SHP77 treated with DMSO at 0.1 percent for 48 hours (cell line): ENCODE measurements at regions not wholly inside any gene's neighbourhood (a gene's known extent, or its start where the extent isn't known, plus 50 kb on each side); places are given as distances from the start of the nearest gene placed in this dataset.

ENCODE experiments used
- DNase-seq: peaks from one replicate; lab custom pipeline; 2025; lab: John Stamatoyannopoulos, UW

DNA sequence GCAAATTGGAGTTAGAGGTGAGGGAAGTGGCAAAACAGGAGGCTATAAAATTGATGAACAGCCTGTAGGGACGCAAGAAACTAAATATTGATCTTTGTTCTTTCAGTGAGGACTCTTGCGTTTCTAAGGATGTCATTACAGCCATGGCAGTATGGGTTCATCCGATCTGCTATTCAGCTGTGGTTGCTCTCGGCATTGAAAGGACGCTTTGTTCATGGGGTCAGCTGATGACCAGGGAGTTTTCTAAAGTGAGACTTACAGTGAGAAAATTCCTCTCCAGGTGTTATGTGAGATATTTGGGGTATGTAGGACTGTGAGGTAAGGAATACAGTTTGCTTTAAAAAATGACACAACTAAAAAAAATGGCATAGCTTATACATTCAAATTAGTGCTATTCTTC, 52.7 kb upstream of the PELI1 start:
- DNase-seq, result no peak

DNA sequence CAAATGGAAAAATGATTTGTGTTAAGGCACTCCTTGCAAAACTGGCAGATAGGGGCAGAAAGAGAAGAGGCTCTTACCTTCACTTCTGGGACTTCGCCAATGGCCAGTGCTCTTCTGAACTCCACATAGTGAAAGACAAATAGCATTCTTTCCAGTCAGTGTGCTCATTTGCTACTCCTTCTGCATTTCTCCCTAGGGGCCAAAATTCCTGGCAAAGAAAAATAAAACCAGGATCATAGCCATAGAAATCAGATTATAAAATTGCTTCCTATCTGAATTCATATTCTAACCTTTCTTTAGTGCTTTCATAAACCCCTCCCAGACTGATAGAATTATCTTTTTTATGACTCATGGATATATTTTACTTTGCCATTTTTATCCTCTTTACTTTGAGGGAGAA, 56.9 kb upstream of the PELI1 start:
- no peak for DNase-seq

GRCh38 chr2:64202206-64202845, 58.1 kb upstream of the PELI1 start:
- no peak for DNase-seq

DNA sequence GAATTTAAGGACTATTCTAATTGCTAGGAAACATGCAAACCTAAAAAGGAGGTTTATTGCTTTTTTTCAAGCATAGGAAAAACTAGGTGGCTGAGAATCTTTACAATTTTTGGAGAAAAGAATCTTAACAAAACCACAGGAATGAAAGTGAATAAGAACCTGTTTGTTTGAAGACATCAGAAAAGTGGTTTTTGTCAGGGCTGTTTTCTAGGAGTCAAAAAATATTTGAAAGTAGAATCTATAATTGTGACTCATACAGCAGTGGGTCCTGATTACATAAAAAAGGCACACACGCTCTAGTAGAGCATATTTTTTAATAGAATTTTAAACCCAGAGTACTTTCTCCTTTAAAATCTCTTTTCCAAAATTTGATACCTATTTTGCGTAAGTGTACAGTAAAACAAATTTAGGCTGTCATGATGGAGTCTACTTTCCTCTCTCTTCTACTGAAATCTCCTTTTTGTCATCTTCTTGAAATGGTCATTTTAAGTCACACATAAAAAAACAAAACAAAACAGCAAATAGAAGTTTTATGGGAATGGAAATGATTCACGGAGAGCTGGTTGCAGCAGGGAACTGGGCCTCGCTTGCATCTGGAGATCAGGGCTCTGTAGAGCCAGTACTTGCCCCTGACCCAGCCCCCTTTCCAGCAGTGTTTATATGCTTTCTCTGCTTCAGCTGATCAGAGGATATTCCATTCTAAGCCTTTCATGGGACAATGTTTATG, 59.1 kb upstream of the PELI1 start:
- no peak for DNase-seq

DNA sequence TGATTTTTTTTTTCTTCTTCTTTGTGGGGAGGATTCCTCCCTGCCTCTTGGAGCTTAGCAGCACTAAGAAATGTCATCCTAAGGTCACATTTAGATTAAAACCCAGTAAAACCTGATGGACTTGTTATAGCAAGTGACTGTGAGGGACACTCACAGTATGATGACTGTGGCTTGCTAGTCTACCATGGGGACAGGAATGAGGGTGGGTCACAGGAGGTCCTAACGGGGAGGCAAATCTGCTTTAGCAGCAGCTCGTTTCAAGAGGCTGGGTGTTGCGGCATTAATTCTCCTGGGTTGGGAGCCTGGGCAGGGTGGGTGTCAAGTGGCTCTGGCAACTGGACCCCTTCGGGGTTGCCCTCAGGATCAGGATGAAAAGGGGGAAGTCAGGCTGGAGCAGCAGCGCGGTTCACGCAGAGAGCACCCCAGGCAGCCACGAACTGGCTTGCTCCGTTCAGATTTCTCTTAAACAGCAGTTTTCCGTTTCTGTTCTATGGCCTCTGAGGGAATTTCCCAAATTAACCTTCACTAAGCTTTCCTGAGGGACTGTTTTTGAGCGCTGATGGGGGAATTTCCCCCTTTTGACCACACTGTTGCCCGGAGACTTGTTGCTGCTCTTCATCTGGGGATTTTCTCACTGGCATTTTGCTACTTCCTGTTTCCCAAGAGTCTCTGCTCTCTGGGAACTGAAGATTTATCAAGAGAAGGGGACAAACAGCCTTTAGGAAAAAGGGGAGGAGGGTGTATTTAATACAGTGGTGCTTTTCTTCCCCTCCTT, 59.8 kb upstream of the PELI1 start:
- no peak for DNase-seq

DNA sequence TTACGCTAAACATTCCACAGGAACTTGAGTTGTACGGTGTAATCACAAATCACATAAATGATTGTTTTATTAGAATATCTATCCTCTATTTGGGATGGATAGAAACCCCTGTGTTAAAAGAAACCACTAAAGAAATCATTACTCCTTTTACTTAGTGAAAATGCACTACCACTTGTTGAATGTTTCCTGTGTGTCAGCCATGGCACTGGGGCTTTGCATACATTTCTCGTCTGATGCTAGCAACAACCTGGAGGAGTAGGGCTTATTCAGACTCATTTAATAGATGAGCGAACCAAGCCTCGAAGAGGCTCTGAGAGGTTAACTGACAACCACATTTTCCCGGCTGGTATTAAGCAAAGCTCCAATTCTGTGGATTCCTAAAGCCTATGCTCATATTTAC, 60.5 kb upstream of the PELI1 start:
- no peak for DNase-seq

GRCh38 chr2:64205415-64205814, 61.2 kb upstream of the PELI1 start:
- DNase-seq, result no peak

DNA sequence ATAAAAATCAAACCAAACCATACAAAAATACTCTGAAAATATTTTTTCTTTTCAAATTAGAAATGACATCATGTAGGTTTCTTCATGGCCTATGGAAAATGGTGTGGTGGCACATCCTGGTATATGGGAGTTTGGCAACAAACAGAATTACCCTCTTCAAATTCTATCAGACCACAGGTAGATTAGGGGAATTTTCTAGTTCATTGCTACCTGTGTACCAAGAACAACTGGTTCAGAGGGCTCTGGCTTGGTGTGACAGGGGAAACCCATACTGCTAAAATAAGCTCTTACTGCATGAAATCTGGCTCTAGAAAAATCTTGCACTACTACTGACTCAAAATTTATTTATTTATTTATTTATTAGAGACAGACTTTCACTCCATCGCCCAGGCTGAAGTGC, 63.4 kb upstream of the PELI1 start:
- DNase-seq, result no peak

- DNase-seq, result no peak
Observed at GRCh38 chr2:64210816-64211215, 66.6 kb upstream of the PELI1 start.

- DNase-seq, result no peak
Observed at GRCh38 chr2:64211276-64211921, 67.2 kb upstream of the PELI1 start.

DNA sequence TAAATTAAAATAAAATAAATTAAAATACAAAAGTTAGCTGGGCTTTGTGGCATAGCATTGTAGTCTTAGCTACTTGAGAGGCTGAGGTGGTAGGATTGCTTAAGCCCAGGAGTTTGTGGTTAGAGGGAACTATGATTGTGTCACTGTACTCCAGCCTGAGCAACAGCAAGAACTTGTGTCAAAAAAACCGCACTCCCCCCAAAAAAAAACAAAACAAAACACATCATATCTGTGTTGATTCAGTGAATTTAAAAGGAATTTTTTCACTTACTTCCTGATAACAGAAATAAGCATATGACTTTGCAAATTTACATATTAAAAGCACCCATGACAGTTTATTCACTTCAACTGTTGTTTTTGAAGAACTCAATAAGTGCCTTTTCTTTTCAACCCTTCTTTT, 68.1 kb upstream of the PELI1 start:
- no peak for DNase-seq

DNA sequence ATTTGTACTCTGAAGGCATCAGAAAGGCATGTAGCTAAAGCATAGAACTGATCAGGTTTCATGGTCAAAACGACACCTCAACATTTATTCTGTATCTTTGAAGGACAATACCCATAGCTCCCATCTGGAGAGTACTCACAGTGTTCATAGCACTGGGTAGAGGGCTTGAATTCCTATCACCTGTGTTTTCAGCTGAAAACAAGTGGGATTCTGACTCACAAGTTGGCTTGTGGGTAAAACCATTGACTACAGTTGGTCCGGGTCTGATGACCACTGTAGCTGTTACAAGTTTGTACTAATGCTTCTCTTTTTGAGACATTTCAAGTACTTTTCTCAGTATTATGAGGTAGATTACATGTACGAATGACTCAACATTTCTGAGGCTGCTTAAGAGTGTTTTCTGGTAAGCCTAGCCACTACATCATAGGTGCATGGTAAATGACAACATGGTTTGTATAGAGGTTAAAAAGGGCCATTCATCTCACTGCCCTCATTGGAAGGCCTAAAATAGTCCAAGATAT, 68.6 kb upstream of the PELI1 start:
- DNase-seq, result no peak

GRCh38 chr2:64213532-64214275, 69.5 kb upstream of the PELI1 start:
- peak; percentile 64 for DNase-seq

DNA sequence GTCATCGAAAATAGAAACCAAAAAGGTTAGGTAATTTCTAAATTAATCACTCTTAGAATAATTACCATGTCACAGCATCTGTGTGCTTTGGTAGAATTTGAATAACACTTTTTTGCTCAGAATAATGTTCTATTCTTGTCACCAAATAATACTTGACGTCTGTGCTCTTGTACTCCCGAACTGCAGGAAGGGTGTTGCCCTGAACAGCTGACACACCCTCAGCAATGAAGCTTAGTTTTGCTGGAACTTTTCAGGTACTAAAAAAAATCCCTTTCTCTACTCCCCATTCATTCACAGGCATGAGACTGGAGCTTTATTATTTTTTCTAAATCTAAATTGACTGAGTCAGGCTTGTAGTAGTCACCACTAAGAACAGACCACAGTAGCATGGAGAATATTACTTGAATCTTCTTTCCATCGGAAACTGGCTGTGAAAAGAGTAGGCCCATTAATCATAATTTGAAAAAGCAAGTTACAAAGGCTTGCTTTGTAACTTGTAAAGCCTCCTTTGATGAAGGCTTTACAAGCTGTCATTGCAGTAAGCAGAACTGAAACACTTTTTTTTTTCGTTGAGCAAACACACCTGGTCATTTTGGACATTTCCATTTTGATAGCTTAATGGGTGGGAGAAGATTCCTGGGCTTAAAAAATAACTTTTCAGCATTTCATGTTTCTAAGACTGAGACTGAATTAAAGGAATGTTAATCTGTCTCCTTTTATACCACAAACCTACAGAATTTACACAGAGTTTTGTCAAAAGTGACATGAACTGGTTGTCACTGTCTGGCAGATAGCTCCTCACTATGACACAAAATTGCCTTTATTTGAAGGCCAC, 70.3 kb upstream of the PELI1 start:
- DNase-seq, result no peak

- DNase-seq, result no peak
Observed at GRCh38 chr2:64217198-64217869, 73.1 kb upstream of the PELI1 start.

GRCh38 chr2:64218137-64218802, 74.0 kb upstream of the PELI1 start:
- DNase-seq, result no peak

GRCh38 chr2:64219149-64219548, 74.9 kb upstream of the PELI1 start:
- no peak for DNase-seq

DNA sequence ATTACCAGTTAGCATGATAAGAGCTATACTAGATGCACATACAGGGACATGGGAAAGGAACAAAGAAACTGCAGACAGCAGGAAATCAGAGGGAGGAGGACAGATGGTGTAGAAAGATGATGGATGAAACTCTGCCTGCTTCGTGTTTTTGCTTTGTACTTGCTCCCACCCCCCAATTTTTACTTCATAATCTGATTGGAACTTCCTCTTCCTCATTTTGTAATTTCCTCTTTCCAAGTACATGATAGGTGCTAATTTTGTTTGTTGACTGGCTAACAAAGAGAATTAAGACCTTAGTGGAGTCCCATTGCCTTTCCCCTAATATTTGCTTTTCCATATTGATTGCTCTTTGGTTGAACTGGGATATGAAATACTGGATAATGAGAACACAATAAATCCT, 76.0 kb upstream of the PELI1 start:
- no peak for DNase-seq

DNA sequence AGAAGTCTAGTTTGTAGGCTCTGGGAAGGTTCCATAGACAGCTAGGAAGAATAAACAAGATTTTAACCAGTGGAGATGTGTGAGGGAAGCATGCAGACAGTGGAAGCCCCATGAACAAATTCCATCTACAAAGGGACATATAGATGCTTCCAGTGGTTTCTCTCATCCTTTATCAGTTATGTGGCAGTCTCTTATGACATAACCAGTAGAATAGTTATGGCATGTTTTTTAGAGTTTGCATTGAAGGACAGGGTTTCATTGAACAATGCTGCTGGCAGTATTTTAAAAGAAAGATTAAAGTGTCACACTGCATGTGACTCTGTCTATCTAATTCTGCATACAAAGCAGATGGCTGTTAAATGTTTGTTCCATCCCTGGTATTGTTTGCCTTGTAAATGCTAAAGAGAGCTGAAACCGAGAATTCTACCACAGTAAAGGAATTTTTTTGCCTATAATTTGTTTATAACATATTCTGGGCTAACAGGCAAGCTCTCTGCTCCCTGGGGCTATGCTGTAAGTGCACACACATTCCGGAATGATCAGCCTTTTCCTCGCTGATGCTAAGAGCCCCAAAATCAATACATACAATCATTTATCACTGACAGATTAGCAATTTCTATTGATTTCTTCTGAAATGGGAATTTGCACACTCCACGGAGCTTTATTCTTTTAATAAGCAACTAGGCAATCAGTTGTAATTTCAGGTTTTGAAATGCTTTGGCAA, 76.8 kb upstream of the PELI1 start:
- no peak for DNase-seq
